Lower lobe of right lung (tissue), 2 donors: ENCODE measurements at regions not wholly inside any gene's neighbourhood (a gene's known extent, or its start where the extent isn't known, plus 50 kb on each side); places are given as distances from the start of the nearest gene placed in this dataset.
A peak's percentile ranks its signal among the peaks of the same experiment; 100 is the strongest.

Experiments used
- ATAC-seq, 2 donors: fragments of 200-7000 bp; cut with Tn5 transposase; one replicate each; pipeline ENCODE4 v1.9.1; 2020 to 2022; ENCODE audit warnings: mild to moderate bottlenecking in 2 of 2, moderate library complexity in 2 of 2
- DNase-seq: peaks from one replicate; pipeline ENCODE4 v3.0.0-alpha.2; 2020
- H3K27ac ChIP-seq: fragments of 200-600 bp; one replicate; pipeline ENCODE4 v1.8.0; 2022
- H3K27me3 ChIP-seq: fragments of 200-600 bp; one replicate; pipeline ENCODE4 v1.8.0; 2022; ENCODE audit warnings: low read depth
- H3K36me3 ChIP-seq: fragments of 200-600 bp; one replicate; pipeline ENCODE4 v1.8.0; 2022; ENCODE audit warnings: mild to moderate bottlenecking
- H3K4me1 ChIP-seq: fragments of 200-600 bp; one replicate; pipeline ENCODE4 v1.8.0; 2022
- H3K4me3 ChIP-seq: fragments of 200-600 bp; one replicate; pipeline ENCODE4 v1.8.0; 2022; ENCODE audit warnings: mild to moderate bottlenecking
- H3K9me3 ChIP-seq: fragments of 200-600 bp; one replicate; pipeline ENCODE4 v1.8.0; 2022
- CTCF ChIP-seq: fragments of 200-600 bp; IDR thresholded peaks from one replicate; pipeline ENCODE4 v1.8.0; 2022; ENCODE audit warnings: antibody characterized with exemption, mild to moderate bottlenecking
- intact Hi-C: fragments of 100-400 bp; cut with DNase I; formaldehyde crosslinking; loops from one replicate; pipeline ENCODE4 v1.11.0; 2022
- donor health status: DM: no; HTN: yes; CAD: no; lungs with severe emphysema.

- Histone ChIP-seq H3K27me3 (no peaks in the 10 kb centered on the region), H3K9me3 (no peaks in the 10 kb centered on the region), H3K36me3 (no peaks in the 10 kb centered on the region), H3K4me3 (no peak overlapping the region), H3K27ac (no peak overlapping the region), H3K4me1 (peaks cover 4% of the 10 kb centered on the region)
- ATAC-seq: no peak
- no peak for TF ChIP-seq CTCF
- DNase-seq: no peak
- intact Hi-C loops: no loop called here
Measured at GRCh38 chr13:34465423-34465922, 476.6 kb upstream of the NBEA start.

DNA sequence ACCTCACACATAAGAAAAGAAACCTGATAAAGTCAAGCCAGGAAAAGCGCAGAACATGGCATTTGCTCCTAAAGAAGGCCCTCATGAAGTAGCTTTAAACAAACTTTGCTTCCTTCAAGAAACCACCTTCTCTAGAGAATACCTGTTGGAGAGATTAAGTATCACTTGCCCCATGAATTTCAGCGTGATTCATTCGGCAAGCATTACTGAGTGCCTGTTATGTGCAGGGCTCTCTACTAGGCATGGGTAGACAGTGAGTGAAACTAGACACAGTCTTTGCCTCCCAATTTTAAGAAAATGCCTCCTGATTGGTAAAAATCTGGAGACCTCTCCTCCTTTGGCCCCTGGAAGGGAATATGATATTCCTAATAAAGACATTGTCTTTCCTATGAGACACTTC is 475.8 kb upstream of the NBEA start:
- peaks cover 4% of the 10 kb centered on the region for H3K4me1 ChIP-seq
- no peak overlapping the region for H3K27ac ChIP-seq
- H3K36me3 ChIP-seq: no peaks in the 10 kb centered on the region
- ATAC-seq (peak; percentile 28 to 58), DNase-seq (no peak)
- no peaks in the 10 kb centered on the region for H3K9me3 ChIP-seq
- no peak for TF ChIP-seq CTCF
- H3K4me3 ChIP-seq: no peak overlapping the region
- intact Hi-C loops: no loop called here
- H3K27me3 ChIP-seq: no peaks in the 10 kb centered on the region

GRCh38 chr13:34467450-34468083 is 474.5 kb upstream of the NBEA start:
- ATAC-seq (no peak), DNase-seq (no peak)
- Histone ChIP-seq H3K36me3 (no peaks in the 10 kb centered on the region), H3K4me1 (peaks cover 4% of the 10 kb centered on the region), H3K27ac (no peak overlapping the region), H3K27me3 (no peaks in the 10 kb centered on the region), H3K9me3 (no peaks in the 10 kb centered on the region), H3K4me3 (no peak overlapping the region)
- intact Hi-C loops: no loop called here
- no peak for TF ChIP-seq CTCF

DNA sequence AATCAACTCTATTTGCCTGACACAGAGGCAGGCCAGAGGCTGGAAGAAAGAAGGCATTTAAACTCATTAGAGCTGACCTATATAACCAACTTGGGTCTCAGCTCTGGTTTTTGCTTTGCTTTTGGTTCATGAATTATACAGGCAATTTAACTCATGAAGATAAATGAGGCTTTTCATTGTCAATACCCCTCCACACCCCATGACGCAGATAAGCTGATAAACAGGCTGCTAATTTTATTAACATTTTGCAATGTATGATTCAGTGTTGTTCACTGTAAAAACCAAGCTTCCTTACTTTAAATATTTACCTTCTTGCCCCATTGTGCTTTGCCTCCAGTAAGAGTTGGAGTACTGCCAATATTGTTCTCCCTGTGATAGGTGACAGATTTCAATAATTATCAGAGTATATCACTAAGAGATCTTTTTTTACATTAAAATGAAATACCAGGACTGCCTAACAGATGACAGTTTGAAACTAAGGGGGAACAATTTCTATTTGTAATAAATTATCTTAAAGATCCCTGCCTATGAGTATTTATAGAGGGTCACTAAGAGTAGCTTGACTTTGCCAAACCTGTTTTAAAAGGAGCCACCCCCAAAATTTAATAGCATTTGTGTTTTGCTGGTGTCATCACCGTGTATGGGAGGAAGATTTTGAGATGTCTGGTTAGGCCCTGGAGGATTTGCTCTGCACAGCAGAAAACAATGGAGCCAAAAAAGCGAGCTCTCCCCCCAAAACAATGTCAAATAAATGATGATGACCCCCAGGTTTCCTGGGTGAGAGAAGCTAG is 472.7 kb upstream of the NBEA start:
- H3K9me3 ChIP-seq: no peaks in the 10 kb centered on the region
- peaks cover 4% of the 10 kb centered on the region for H3K4me1 ChIP-seq
- TF ChIP-seq CTCF: no peak
- no peak overlapping the region for H3K27ac ChIP-seq
- H3K36me3 ChIP-seq: no peaks in the 10 kb centered on the region
- ATAC-seq (peak in 1 of 2 donors; percentile 61), DNase-seq (no peak)
- no peaks in the 10 kb centered on the region for H3K27me3 ChIP-seq
- no peak overlapping the region for H3K4me3 ChIP-seq
- intact Hi-C loops: no loop called here

DNA sequence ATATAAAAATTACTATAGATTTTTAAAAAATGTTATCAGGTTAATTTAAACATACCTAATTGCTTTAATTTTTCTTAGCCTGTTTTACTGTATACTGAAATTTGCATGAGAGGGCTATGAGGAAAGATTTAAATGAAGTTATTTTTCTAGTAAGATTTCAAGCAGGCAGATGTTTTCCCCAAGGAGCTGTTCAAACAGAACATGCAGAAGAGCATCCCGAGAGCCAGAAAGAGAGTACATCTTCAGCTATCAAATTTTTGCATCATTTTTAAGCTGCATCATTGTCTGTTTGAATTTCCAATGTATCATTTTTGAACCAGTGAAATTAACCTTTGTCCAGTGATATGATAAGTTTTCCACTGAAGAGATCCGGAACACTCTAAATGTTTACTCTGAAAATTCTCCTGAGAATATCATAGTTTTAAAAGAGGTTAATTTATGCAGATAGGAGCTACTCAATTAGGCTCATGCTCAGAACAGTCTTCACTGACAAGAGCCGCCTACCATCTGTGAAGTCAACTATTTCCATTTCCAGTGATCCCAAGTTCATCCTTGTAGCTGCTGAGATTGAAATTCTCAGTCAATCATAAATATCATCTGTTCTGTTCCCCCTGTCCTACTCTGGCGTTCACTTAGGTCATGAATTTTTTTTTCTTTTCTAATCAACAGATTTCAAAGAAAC is 467.7 kb upstream of the NBEA start:
- DNase-seq (no peak), ATAC-seq (no peak)
- H3K9me3 ChIP-seq: no peaks in the 10 kb centered on the region
- TF ChIP-seq CTCF: no peak
- no peak overlapping the region for H3K4me3 ChIP-seq
- no peaks in the 10 kb centered on the region for H3K4me1 ChIP-seq
- intact Hi-C loops: no loop called here
- no peaks in the 10 kb centered on the region for H3K36me3 ChIP-seq
- no peaks in the 10 kb centered on the region for H3K27me3 ChIP-seq
- no peak overlapping the region for H3K27ac ChIP-seq
